Thyroid gland (tissue), 4 donors: ENCODE measurements at regions not wholly inside any gene's neighbourhood (a gene's known extent, or its start where the extent isn't known, plus 50 kb on each side); places are given as distances from the start of the nearest gene placed in this dataset.

Experiments used
- POLR2A ChIP-seq, 2 donors: fragments of 450-650 bp; IDR thresholded peaks; one replicate each; pipeline ENCODE4 v1.6.1; 2017; ENCODE audit warnings: antibody characterized with exemption in 2 of 2, mild to moderate bottlenecking in 2 of 2, moderate library complexity in 1 of 2
- TF ChIP-seq, protein P1 (sequence below), 6 experiments: fragments of 200-600 bp in 3 of 6; fragments of 450-650 bp in 3 of 6; sonication (generic) in 3 of 6; IDR thresholded peaks; one replicate each; pipeline ENCODE4 v1.5.1; 2016 to 2019; ENCODE audit warnings: antibody characterized with exemption in 6 of 6, mild to moderate bottlenecking in 2 of 6, inconsistent platforms in 1 of 6, moderate library complexity in 1 of 6

DNA sequence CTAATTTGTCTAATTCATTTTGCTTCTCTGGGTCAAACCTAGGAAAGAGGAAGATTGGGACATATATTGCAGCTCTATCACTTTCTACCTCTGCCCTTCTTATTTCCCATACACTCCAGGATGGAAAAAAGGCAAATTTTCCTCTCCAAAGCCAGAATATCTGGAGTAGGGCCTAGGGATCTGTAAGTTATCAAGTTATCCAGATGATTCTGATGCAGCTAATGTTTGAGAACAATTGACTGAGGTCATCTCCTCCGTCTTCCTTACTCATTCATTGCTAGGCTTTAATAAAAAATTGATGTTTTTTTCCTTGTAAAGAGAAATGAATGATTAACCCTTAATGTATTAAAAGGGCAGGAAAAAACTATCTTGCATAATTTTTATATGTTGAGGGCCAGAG lies 211.9 kb upstream of the GLI3 start:
- TF ChIP-seq, protein P1, sequence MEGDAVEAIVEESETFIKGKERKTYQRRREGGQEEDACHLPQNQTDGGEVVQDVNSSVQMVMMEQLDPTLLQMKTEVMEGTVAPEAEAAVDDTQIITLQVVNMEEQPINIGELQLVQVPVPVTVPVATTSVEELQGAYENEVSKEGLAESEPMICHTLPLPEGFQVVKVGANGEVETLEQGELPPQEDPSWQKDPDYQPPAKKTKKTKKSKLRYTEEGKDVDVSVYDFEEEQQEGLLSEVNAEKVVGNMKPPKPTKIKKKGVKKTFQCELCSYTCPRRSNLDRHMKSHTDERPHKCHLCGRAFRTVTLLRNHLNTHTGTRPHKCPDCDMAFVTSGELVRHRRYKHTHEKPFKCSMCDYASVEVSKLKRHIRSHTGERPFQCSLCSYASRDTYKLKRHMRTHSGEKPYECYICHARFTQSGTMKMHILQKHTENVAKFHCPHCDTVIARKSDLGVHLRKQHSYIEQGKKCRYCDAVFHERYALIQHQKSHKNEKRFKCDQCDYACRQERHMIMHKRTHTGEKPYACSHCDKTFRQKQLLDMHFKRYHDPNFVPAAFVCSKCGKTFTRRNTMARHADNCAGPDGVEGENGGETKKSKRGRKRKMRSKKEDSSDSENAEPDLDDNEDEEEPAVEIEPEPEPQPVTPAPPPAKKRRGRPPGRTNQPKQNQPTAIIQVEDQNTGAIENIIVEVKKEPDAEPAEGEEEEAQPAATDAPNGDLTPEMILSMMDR (IDR thresholded peaks at IDR 0.05), result no peak
- TF ChIP-seq POLR2A (IDR thresholded peaks at IDR 0.05), result no peak
